ENCODE measurements at regions not wholly inside any gene's neighbourhood (a gene's known extent, or its start where the extent isn't known, plus 50 kb on each side); places are given as distances from the start of the nearest gene placed in this dataset.

- no peak for DNase-seq (ENCODE audit: low spot score)
- no peak for TF ChIP-seq CTCF (IDR thresholded peaks at IDR 0.05; ENCODE audit: extremely low read depth, missing control alignments)
Observed at GRCh38 chr22:49713003-49713402, 114.7 kb downstream of the BRD1 start.

- TF ChIP-seq CTCF (IDR thresholded peaks at IDR 0.05; ENCODE audit: extremely low read depth, missing control alignments), result no peak
- DNase-seq (ENCODE audit: low spot score), result no peak
Observed at GRCh38 chr22:49712195-49712791, 115.4 kb downstream of the BRD1 start.

- no peak for DNase-seq (ENCODE audit: low spot score)
- no peak for TF ChIP-seq CTCF (IDR thresholded peaks at IDR 0.05; ENCODE audit: extremely low read depth, missing control alignments)
Observed at GRCh38 chr22:49710746-49711145, 116.9 kb downstream of the BRD1 start.

GRCh38 chr22:49709464-49709863 is 118.2 kb downstream of the BRD1 start:
- no peak for TF ChIP-seq CTCF (IDR thresholded peaks at IDR 0.05; ENCODE audit: extremely low read depth, missing control alignments)
- DNase-seq (ENCODE audit: low spot score), result no peak

GRCh38 chr22:49705972-49706352 is 121.7 kb downstream of the BRD1 start:
- DNase-seq (ENCODE audit: low spot score), result no peak
- TF ChIP-seq CTCF (IDR thresholded peaks at IDR 0.05; ENCODE audit: extremely low read depth, missing control alignments), result no peak

GRCh38 chr22:49705216-49705971 is 122.3 kb downstream of the BRD1 start:
- no peak for DNase-seq (ENCODE audit: low spot score)
- no peak for TF ChIP-seq CTCF (IDR thresholded peaks at IDR 0.05; ENCODE audit: extremely low read depth, missing control alignments)

- no peak for DNase-seq (ENCODE audit: low spot score)
Observed at GRCh38 chr22:49704345-49705215, 123.1 kb downstream of the BRD1 start.

More at GRCh38 chr22:49704345-49705215, 123.1 kb downstream of the BRD1 start:
- no peak for TF ChIP-seq CTCF (IDR thresholded peaks at IDR 0.05; ENCODE audit: extremely low read depth, missing control alignments)

Measured in GM20000 (cell line).